CD4-positive, alpha-beta T cell (primary cell): ENCODE measurements at regions not wholly inside any gene's neighbourhood (a gene's known extent, or its start where the extent isn't known, plus 50 kb on each side); places are given as distances from the start of the nearest gene placed in this dataset.

Experiments
- ATAC-seq: fragments of 200-7000 bp; cut with Tn5 transposase; one replicate; pipeline ENCODE4 v1.10.0; 2022; ENCODE audit warnings: mild to moderate bottlenecking; ENCODE audit not compliant: poor library complexity
- CTCF ChIA-PET: fragments of 350-600 bp; sonication (Branson Sonifier 250); formaldehyde crosslinking; loops from one replicate; lab custom pipeline; 2021; ENCODE audit warnings: antibody characterized with exemption, inconsistent platforms; lab: Charles Lee
- POLR2A ChIA-PET: fragments of 350-600 bp; sonication (Branson Sonifier 250); formaldehyde crosslinking; loops from one replicate; lab custom pipeline; 2021; ENCODE audit warnings: antibody characterized with exemption, inconsistent platforms; lab: Charles Lee
- DNase-seq, 14 experiments: peaks; one replicate each; pipeline ENCODE4 v3.0.0-alpha.2; 2013 to 2020; ENCODE audit warnings: mixed read lengths in 2 of 14
- H3K27ac ChIP-seq, 2 donors: one replicate each; pipeline versions ENCODE4 v1.5.1 to v1.7.0; 2013; ENCODE audit warnings: low read length in 2 of 2, low read depth in 1 of 2, mild to moderate bottlenecking in 1 of 2
- H3K27me3 ChIP-seq, 2 experiments: 1 replicate in 1 of 2; 2 replicates in 1 of 2; pipeline versions ENCODE4 v1.6.1 to v1.7.0; 2013; ENCODE audit warnings: low read length in 2 of 2, control low read depth in 1 of 2, mild to moderate bottlenecking in 1 of 2, moderate library complexity in 1 of 2; ENCODE audit not compliant: insufficient read depth in 2 of 2, control insufficient read depth in 1 of 2
- H3K36me3 ChIP-seq: one replicate; pipeline ENCODE4 v1.6.1; 2013; ENCODE audit warnings: low read length, control low read depth; ENCODE audit not compliant: insufficient read depth
- H3K4me1 ChIP-seq: one replicate; pipeline ENCODE4 v1.6.1; 2013; ENCODE audit warnings: low read length, control low read depth; ENCODE audit not compliant: insufficient read depth
- H3K4me3 ChIP-seq: one replicate; pipeline ENCODE4 v1.5.1; 2013; ENCODE audit warnings: mild to moderate bottlenecking, low read length, moderate library complexity
- H3K9me3 ChIP-seq, 2 experiments: 1 replicate in 1 of 2; 2 replicates in 1 of 2; pipeline versions ENCODE4 v1.6.1 to v1.7.0; 2013; ENCODE audit warnings: low read length in 2 of 2, mild to moderate bottlenecking in 2 of 2, control low read depth in 1 of 2, moderate library complexity in 1 of 2; ENCODE audit not compliant: control insufficient read depth in 1 of 2, insufficient read depth in 1 of 2
- H3K27ac Mint-ChIP-seq: one replicate; pipeline ENCODE4 v1.8.0; 2020; ENCODE audit warnings: mixed read lengths
- H3K27me3 Mint-ChIP-seq: one replicate; pipeline ENCODE4 v1.8.0; 2021; ENCODE audit warnings: mixed read lengths
- H3K36me3 Mint-ChIP-seq: one replicate; pipeline ENCODE4 v1.8.0; 2021; ENCODE audit warnings: low read depth, mixed read lengths
- H3K4me1 Mint-ChIP-seq: one replicate; pipeline ENCODE4 v1.8.0; 2021; ENCODE audit warnings: low read depth, mixed read lengths
- H3K4me3 Mint-ChIP-seq: one replicate; pipeline ENCODE4 v1.8.0; 2020; ENCODE audit warnings: mild to moderate bottlenecking, mixed read lengths
- H3K9me3 Mint-ChIP-seq: one replicate; pipeline ENCODE4 v1.8.0; 2020; ENCODE audit warnings: mixed read lengths
- intact Hi-C, 2 experiments: fragments of 100-400 bp; cut with DNase I in 1 of 2; cut with micrococcal nuclease in 1 of 2; formaldehyde crosslinking; loops; one replicate each; pipeline versions ENCODE4 v1.15.1 to v1.9.0; 2023 to 2025; cut with DNase I, micrococcal nuclease
- TF ChIP-seq, protein P1 (sequence below): fragments of 200-600 bp; IDR thresholded peaks from one replicate; pipeline ENCODE4 v1.8.0; 2022; ENCODE audit warnings: antibody characterized with exemption, mild to moderate bottlenecking

DNA sequence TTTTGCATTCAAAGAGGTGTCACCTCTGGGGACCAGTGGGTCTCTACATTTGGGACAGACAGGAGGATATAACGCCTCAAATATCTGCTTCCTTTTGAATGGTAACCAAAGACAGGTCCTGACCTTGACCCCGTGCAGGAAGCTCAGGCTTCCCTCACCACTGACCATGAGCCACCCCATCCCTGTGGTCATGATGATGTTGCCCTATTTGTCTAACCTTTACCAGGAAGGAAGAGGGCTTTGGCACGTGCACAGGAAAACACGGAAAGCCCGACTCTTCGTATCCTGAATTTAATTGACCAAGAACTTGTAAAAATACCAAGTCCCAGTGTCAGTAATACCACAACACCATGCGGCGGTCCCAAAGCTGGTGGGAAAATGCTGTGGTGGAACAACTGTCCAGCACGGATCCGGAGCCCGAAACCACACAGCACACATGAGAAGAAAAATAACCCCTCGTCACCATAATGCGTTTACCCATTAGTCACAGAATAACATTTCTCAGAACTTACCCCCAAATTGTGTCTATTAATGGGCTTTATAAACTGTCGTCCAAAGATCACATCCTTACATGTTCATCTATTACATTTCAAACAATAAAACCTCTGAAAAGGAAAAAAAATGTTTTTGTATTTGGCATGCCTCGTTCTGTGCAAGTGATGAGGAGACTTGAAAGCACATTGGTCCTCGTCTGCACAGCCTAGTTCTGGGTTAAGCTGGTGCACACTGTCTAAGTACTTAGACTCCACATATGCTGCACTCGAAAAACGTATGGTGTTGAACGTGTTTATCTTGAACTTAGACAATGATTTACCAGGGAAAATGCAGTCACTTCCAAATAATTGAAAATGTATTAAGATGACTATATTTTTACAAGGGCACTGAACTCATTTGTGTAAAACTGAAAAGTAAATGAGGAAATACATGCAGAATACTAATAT, 118.9 kb upstream of the IGF1R start:
- POLR2A ChIA-PET, result no interaction called here

GRCh38 chr15:98530570-98530969, 117.8 kb upstream of the IGF1R start:
- Histone ChIP-seq H3K4me3 (no peak overlapping the region), H3K9me3 (no peaks in the 10 kb centered on the region), H3K27ac (no peak overlapping the region), H3K36me3 (no peaks in the 10 kb centered on the region), H3K27me3 (peaks cover 0 to 2% of the 10 kb centered on the region in 2 experiments), H3K4me1 (no peaks in the 10 kb centered on the region)
- TF ChIP-seq, protein P1, sequence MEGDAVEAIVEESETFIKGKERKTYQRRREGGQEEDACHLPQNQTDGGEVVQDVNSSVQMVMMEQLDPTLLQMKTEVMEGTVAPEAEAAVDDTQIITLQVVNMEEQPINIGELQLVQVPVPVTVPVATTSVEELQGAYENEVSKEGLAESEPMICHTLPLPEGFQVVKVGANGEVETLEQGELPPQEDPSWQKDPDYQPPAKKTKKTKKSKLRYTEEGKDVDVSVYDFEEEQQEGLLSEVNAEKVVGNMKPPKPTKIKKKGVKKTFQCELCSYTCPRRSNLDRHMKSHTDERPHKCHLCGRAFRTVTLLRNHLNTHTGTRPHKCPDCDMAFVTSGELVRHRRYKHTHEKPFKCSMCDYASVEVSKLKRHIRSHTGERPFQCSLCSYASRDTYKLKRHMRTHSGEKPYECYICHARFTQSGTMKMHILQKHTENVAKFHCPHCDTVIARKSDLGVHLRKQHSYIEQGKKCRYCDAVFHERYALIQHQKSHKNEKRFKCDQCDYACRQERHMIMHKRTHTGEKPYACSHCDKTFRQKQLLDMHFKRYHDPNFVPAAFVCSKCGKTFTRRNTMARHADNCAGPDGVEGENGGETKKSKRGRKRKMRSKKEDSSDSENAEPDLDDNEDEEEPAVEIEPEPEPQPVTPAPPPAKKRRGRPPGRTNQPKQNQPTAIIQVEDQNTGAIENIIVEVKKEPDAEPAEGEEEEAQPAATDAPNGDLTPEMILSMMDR, result no peak
- CTCF ChIA-PET, result no interaction called here
- Mint-ChIP-seq H3K4me1 (no peaks in the 10 kb centered on the region), H3K36me3 (no peaks in the 10 kb centered on the region), H3K9me3 (no peaks in the 10 kb centered on the region), H3K27me3 (peaks cover 28% of the 10 kb centered on the region), H3K4me3 (no peak overlapping the region), H3K27ac (no peak overlapping the region)
- intact Hi-C loops, result no loop called here
- POLR2A ChIA-PET, result no interaction called here
- DNase-seq, result no peak
- no peak for ATAC-seq

More for the DNA sequence above, 118.9 kb upstream of the IGF1R start:
- Histone ChIP-seq H3K4me3 (no peak overlapping the region), H3K36me3 (no peaks in the 10 kb centered on the region), H3K4me1 (no peaks in the 10 kb centered on the region), H3K27ac (no peak overlapping the region), H3K9me3 (no peaks in the 10 kb centered on the region), H3K27me3 (peaks cover 0 to 2% of the 10 kb centered on the region in 2 experiments)
- H3K4me1 Mint-ChIP-seq, result no peaks in the 10 kb centered on the region
- intact Hi-C loops, result no loop called here
- no peaks in the 10 kb centered on the region for H3K9me3 Mint-ChIP-seq
- CTCF ChIA-PET, result no interaction called here
- H3K27me3 Mint-ChIP-seq, result peaks cover 25% of the 10 kb centered on the region
- no peaks in the 10 kb centered on the region for H3K36me3 Mint-ChIP-seq
- H3K27ac Mint-ChIP-seq, result no peak overlapping the region
- no peak for ATAC-seq
- TF ChIP-seq, protein P1, result no peak
- H3K4me3 Mint-ChIP-seq, result no peak overlapping the region
- no peak for DNase-seq

DNA sequence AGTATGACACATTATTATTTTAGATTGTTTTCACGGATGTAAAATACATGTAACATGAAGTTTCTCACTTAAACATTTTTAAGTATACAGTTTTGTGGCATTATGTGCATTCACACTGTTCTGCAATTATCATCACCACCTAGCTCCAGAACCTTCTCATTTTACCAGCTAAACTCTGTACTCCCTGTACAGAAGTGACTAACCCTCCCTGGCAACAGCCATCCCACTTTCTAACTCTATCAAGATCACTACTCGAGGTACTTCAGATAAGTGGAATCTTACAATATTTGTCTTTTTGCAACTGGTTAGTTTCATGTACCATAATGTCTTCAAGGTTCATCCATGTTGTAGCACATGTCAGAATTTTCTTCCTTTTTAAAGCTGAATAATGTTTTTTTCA, 116.3 kb upstream of the IGF1R start:
- CTCF ChIA-PET, result no interaction called here
- Histone ChIP-seq H3K4me3 (no peak overlapping the region), H3K9me3 (no peaks in the 10 kb centered on the region), H3K4me1 (no peaks in the 10 kb centered on the region), H3K36me3 (no peaks in the 10 kb centered on the region), H3K27ac (no peak overlapping the region), H3K27me3 (peaks cover 0 to 4% of the 10 kb centered on the region in 2 experiments)
- intact Hi-C loops, result no loop called here
- H3K27me3 Mint-ChIP-seq, result peaks cover 28% of the 10 kb centered on the region
- TF ChIP-seq, protein P1, result no peak
- H3K4me1 Mint-ChIP-seq, result no peaks in the 10 kb centered on the region
- ATAC-seq (no peak), DNase-seq (no peak)
- no peak overlapping the region for H3K4me3 Mint-ChIP-seq
- no peaks in the 10 kb centered on the region for H3K9me3 Mint-ChIP-seq
- POLR2A ChIA-PET, result no interaction called here
- no peaks in the 10 kb centered on the region for H3K36me3 Mint-ChIP-seq
- H3K27ac Mint-ChIP-seq, result no peak overlapping the region
